ENCODE measurements at regions not wholly inside any gene's neighbourhood (a gene's known extent, or its start where the extent isn't known, plus 50 kb on each side); places are given as distances from the start of the nearest gene placed in this dataset.

DNA sequence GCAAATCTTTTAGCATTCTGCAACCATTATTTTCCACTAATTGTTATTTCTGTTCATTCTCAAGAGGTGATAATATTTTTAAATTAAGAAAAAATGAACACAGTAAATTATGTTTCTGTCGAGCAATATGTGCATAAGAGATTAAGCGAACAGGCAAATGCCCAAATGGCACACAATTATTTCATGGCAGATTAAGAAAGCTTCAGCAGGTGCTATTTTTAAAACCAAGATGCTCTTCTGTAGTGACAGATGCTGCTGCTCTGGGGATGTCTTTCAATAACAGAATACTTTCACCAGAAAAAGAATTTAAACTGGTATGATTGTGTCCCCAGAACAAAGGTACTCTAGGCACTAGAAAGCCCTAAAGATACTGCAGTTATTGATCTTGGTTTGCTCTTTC is 412.7 kb upstream of the SORCS1 start:
- no peaks in the 10 kb centered on the region for H3K27me3 ChIP-seq
- no peak overlapping the region for H3K27ac ChIP-seq
- no peak for TF ChIP-seq POLR2A (IDR thresholded peaks at IDR 0.05)
- TF ChIP-seq, protein P1, sequence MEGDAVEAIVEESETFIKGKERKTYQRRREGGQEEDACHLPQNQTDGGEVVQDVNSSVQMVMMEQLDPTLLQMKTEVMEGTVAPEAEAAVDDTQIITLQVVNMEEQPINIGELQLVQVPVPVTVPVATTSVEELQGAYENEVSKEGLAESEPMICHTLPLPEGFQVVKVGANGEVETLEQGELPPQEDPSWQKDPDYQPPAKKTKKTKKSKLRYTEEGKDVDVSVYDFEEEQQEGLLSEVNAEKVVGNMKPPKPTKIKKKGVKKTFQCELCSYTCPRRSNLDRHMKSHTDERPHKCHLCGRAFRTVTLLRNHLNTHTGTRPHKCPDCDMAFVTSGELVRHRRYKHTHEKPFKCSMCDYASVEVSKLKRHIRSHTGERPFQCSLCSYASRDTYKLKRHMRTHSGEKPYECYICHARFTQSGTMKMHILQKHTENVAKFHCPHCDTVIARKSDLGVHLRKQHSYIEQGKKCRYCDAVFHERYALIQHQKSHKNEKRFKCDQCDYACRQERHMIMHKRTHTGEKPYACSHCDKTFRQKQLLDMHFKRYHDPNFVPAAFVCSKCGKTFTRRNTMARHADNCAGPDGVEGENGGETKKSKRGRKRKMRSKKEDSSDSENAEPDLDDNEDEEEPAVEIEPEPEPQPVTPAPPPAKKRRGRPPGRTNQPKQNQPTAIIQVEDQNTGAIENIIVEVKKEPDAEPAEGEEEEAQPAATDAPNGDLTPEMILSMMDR (IDR thresholded peaks at IDR 0.05) = no peak
- no peak for TF ChIP-seq EP300 (IDR thresholded peaks at IDR 0.05)
- no peak overlapping the region for H3K4me3 ChIP-seq
- H3K9me3 ChIP-seq = no peaks in the 10 kb centered on the region
- H3K36me3 ChIP-seq = no peaks in the 10 kb centered on the region
- DNase-seq (ENCODE audit: low spot score in 2 of 2) = no peak
- no peaks in the 10 kb centered on the region for H3K4me1 ChIP-seq
- WGBS, 2 donors = 36 to 60% methylated on average over 2 of the region's 2 CpGs

DNA sequence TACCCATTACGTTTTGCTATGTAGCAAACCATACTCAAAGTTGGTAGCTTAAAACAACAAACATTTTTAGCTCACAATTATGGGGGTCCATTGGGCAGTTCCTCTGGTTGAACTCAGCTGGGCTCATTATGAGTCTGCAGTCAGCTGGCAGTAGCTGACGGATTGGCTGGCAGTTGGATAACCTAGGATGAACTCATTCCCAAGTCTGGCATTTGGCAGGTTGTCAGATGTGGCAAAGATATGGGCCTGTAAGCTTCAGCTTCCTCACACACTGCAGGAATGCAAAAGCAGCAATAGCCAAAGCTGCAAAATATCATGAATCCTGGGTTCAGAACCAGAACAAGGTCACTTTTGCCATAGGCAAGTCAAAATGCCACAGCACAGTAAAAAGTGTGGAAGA is 412.2 kb upstream of the SORCS1 start:
- 30 to 54% methylated on average over 2 of the region's 2 CpGs for WGBS, 2 donors
- H3K36me3 ChIP-seq = no peaks in the 10 kb centered on the region
- DNase-seq (ENCODE audit: low spot score in 2 of 2) = no peak
- H3K4me1 ChIP-seq = no peaks in the 10 kb centered on the region
- TF ChIP-seq POLR2A (IDR thresholded peaks at IDR 0.05) (no peak), EP300 (IDR thresholded peaks at IDR 0.05) (no peak)
- TF ChIP-seq, protein P1 (IDR thresholded peaks at IDR 0.05) = no peak
- H3K27ac ChIP-seq = no peak overlapping the region
- no peaks in the 10 kb centered on the region for H3K9me3 ChIP-seq
- no peaks in the 10 kb centered on the region for H3K27me3 ChIP-seq
- H3K4me3 ChIP-seq = no peak overlapping the region

DNA sequence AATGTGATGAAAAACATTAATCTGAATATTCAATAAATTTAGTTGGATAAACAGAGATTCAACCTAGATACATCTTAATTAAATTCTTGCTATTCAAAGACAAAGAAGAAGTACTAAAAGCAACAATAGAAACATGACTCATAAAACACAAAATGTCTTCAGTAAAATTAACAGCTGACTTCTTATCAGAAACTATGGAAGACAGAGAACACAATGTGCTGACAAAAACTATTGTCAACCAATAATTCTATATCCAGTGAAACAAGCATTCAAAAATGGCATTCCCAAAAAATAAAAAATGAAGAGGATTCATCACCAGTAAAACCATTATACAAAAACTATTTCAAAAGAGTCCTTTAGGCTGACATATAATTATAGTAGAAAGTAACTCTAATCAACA is 400.5 kb upstream of the SORCS1 start:
- Histone ChIP-seq H3K27ac (no peak overlapping the region), H3K4me1 (no peaks in the 10 kb centered on the region), H3K27me3 (no peaks in the 10 kb centered on the region), H3K4me3 (no peak overlapping the region), H3K36me3 (no peaks in the 10 kb centered on the region), H3K9me3 (peaks cover 0 to 30% (median 3%) of the 10 kb centered on the region in 4 donors)
- TF ChIP-seq EP300 (IDR thresholded peaks at IDR 0.05) (no peak), POLR2A (IDR thresholded peaks at IDR 0.05) (no peak)
- TF ChIP-seq, protein P1 (IDR thresholded peaks at IDR 0.05) = no peak
- DNase-seq (ENCODE audit: low spot score in 2 of 2) = no peak

DNA sequence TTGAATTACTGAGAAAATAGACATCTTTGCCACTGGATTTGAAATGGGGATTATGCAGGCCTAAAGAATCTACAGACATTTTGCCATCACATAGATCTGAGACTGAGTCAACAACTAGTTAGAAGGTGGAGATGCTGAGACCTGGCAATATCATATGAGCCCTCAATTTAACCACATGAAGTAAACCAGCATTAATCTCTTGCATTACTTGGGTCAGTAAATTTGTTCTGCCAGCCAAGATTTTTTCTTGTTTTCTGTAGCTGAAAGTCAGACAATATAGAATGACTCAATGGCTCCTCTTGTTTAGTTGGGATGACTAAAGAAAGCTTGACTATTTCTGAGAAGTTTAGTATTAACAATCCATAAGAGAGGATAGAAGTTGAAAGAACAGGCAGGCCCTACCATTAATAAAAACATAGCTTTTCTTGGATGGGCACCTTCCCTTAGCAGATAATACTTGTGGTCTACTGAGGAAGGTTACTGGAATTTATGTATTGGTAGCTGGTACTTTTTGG is 396.7 kb upstream of the SORCS1 start:
- Histone ChIP-seq H3K4me3 (no peak overlapping the region), H3K9me3 (peaks cover 0 to 17% (median 3%) of the 10 kb centered on the region in 4 donors), H3K36me3 (no peaks in the 10 kb centered on the region), H3K27me3 (no peaks in the 10 kb centered on the region), H3K27ac (no peak overlapping the region), H3K4me1 (no peaks in the 10 kb centered on the region)
- DNase-seq (ENCODE audit: low spot score in 2 of 2) = no peak
- TF ChIP-seq EP300 (IDR thresholded peaks at IDR 0.05) (no peak), POLR2A (IDR thresholded peaks at IDR 0.05) (no peak)
- TF ChIP-seq, protein P1 (IDR thresholded peaks at IDR 0.05) = no peak

GRCh38 chr10:107557916-107558315 is 393.4 kb upstream of the SORCS1 start:
- WGBS, 2 donors = 76 to 92% methylated on average over 4 of the region's 4 CpGs
- Histone ChIP-seq H3K4me1 (peaks cover 0 to 15% (median 0%) of the 10 kb centered on the region in 4 donors), H3K36me3 (no peaks in the 10 kb centered on the region), H3K9me3 (no peaks in the 10 kb centered on the region), H3K4me3 (no peak overlapping the region), H3K27me3 (no peaks in the 10 kb centered on the region), H3K27ac (no peak overlapping the region)
- DNase-seq (ENCODE audit: low spot score in 2 of 2) = no peak
- no peak for TF ChIP-seq POLR2A (IDR thresholded peaks at IDR 0.05)
- TF ChIP-seq EP300 (IDR thresholded peaks at IDR 0.05) = no peak
- TF ChIP-seq, protein P1 (IDR thresholded peaks at IDR 0.05) = no peak

Measured in tibial nerve (tissue), 4 donors.